Liver (tissue), 3 donors: ENCODE measurements at regions not wholly inside any gene's neighbourhood (a gene's known extent, or its start where the extent isn't known, plus 50 kb on each side); places are given as distances from the start of the nearest gene placed in this dataset.

Experiments used
- CTCF ChIP-seq: fragments of 150-350 bp; IDR thresholded peaks from 2 replicates; pipeline ENCODE4 v1.5.1; 2017; ENCODE audit warnings: improper control_type of control experiment, low read depth, low read length; ENCODE audit not compliant: missing input control
- RAD21 ChIP-seq, 2 donors: IDR thresholded peaks; 2 replicates each; pipeline ENCODE4 v1.6.1; 2016; ENCODE audit warnings: antibody characterized with exemption in 2 of 2, mild to moderate bottlenecking in 2 of 2
- donor health status: healthy.
- donor health status: healthy.

DNA sequence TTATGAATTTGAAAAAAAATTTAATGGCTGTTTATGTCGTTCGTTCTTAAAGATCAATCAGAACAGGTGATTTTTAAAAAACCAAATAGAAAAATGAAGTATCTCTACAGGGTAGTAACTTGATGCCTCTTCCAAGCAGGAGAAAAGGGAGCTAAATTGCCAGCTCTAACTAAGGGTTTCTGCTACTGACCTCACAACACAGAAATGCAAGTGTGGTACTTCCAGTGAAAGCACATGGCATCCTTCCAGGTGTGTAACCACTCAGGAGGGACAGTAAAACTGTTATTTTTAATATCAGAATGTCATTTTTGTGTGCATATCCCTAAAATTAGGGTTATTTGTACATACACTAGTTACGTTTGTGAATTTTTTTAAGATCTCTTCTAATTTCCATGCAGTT, 116.8 kb upstream of the ZCCHC13 start:
- TF ChIP-seq CTCF (no peak), RAD21 (IDR thresholded peaks at IDR 0.05) (no peak)
